SH-SY5Y (cell line): ENCODE measurements at regions not wholly inside any gene's neighbourhood (a gene's known extent, or its start where the extent isn't known, plus 50 kb on each side); places are given as distances from the start of the nearest gene placed in this dataset.

Source experiments
- GATA2 ChIP-seq: IDR thresholded peaks from 2 replicates; pipeline ENCODE4 v1.6.1; 2011; ENCODE audit warnings: mild to moderate bottlenecking, low read depth, low read length
- GATA3 ChIP-seq: IDR thresholded peaks from 2 replicates; pipeline ENCODE4 v1.6.1; 2011; ENCODE audit warnings: low read depth, mild to moderate bottlenecking, low read length, moderate library complexity

DNA sequence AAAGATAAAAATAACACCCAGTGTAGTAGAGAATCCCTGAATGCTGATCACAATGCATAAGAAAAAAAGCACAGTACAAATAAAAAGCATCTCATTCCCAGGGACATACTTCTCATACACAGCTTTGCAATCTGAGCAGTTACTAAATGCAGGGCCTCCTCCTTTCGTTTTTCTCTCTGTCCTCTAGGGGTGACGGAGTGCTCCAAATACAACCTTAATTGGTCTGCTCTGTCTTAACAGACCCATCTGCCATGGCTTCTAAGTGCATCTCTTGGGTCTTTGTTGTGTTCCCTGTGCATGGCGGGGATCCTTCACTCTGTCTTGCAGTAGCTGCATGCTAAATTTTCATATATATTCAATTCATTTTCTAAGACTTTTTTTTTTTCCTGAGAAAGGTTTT is 1114.2 kb upstream of the RAG2 start:
- TF ChIP-seq GATA3 (no peak), GATA2 (no peak)
